ENCODE measurements at regions not wholly inside any gene's neighbourhood (a gene's known extent, or its start where the extent isn't known, plus 50 kb on each side); places are given as distances from the start of the nearest gene placed in this dataset.

DNA sequence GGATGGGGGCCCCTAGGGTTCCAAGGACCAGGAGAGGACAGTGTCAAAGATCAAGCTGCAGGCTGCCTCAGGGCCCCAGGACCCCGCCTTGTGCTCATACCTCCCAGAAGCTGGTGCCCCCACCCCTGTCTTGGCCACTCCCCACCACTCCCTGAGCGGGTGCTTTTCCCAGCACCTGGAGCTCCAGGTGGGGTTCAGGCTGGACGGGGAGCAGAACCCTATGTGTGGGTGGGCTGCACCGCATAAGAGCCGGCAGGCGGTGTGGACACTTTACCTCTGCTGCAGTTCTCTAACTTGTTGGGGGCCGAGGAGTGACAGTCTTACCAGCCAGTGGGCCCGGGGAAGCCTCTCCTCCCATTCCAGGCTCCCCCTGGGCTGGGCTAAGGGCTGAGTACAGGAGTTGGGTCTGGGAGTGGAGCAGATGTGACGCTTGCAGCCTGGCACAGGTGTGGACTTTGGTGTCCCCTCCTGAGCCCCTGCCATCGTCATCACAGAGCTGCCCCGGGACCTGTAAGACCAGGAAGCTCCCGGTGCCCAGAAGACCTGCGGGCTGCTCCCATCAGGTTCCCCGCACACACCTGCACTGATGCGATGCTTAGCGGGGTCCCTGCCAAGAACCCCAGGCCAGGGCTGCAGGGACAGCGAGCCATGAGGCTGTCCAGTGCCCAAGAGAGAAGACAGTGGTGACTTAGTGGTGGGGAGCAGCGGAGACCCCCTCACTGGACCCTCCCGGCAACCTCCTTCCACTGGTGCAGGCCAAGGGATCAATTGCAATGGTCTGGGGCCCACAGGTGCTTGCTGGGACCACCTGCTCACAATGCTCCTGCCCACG is 674.5 kb downstream of the BRD1 start:
- TF ChIP-seq, protein P1, sequence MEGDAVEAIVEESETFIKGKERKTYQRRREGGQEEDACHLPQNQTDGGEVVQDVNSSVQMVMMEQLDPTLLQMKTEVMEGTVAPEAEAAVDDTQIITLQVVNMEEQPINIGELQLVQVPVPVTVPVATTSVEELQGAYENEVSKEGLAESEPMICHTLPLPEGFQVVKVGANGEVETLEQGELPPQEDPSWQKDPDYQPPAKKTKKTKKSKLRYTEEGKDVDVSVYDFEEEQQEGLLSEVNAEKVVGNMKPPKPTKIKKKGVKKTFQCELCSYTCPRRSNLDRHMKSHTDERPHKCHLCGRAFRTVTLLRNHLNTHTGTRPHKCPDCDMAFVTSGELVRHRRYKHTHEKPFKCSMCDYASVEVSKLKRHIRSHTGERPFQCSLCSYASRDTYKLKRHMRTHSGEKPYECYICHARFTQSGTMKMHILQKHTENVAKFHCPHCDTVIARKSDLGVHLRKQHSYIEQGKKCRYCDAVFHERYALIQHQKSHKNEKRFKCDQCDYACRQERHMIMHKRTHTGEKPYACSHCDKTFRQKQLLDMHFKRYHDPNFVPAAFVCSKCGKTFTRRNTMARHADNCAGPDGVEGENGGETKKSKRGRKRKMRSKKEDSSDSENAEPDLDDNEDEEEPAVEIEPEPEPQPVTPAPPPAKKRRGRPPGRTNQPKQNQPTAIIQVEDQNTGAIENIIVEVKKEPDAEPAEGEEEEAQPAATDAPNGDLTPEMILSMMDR (IDR thresholded peaks at IDR 0.05; ENCODE audit: borderline replicate concordance, insufficient read depth, low read depth, low read length), result no peak
- no peak overlapping the region for H3K4me3 ChIP-seq (ENCODE audit: low read depth, low read length)

DNA sequence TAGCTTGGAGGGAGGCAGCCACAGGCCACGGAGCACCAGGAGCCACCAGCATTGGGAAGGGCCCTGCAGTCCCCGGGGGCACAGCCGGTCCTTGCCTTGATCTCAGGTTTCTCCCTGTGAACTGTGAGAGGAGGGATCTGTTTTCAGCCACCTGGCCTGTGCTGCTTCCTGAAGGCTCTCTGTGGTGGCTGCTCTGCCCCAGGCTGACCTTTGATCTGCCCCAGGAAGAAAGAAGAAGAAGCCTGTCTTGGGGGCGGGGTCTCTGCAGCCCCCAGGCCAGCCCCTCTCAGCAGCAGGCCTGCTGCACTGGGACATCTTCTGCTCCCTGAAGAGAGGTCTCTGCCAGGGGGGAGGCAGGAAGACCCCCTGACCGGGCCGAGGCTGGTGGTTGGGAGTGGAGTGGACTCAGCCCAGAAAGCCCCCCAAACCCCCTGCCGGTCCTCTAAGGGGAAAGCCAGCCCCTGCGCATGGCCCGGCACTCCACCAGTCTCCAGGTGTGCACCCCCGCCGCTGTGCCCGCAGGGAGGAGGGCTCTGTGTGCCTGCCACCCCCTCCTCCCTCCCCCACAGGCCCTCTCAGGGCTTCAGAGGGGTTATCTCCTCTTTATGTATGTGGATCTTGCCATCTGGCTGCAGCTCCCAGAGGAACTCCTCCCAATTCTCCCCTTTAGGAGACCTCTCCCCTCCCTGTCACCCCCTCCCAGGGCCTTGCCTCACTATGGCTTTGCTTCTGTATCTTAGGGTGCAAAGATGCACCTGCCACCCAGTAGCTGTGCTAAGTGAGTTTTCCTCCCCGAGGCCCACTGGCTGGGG is 675.3 kb downstream of the BRD1 start:
- H3K4me3 ChIP-seq (ENCODE audit: low read depth, low read length), result no peak overlapping the region
- TF ChIP-seq, protein P1 (IDR thresholded peaks at IDR 0.05; ENCODE audit: borderline replicate concordance, insufficient read depth, low read depth, low read length), result no peak

DNA sequence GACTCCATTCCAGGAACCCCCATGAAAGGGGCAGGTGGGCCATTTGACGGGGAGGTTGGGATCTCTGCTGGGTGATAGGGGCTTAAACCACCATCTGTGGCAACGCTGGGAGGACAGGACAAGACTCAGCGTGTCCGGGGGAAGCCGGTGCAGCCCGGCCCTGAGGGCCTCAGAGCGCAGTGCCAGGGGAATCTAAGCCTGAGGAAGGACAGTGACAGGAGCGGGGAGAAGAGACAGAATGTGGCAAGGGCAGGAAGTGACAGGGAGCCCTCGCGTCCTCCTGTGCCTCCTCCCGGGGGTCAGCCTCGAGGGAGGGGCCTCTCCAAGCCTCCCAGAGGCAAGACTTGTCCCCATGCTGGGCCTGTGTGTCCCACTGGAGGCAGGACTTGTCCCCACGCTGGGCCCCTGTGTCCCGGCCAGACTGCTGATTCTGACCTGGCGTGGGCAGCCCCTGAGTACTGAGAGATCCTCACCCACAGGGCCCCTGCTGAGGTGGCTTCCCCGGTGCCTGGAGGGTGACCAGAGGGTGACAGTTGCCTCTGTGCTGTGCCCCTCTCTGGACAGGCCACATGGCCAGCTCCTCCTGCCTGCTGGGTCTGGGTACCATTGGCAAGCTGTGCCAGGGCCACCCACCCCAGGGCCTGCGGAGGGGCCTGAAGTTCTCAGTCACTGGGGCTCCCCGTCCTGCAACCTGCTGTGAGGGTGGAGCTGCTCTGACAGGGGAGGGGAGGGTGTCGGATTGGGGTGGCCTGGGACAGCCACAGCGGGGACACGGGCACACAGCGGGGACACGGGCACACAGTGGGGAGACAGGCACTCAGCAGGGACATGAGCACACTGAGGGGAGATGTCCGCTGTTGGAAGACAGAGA is 676.2 kb downstream of the BRD1 start:
- TF ChIP-seq, protein P1 (IDR thresholded peaks at IDR 0.05; ENCODE audit: borderline replicate concordance, insufficient read depth, low read depth, low read length), result no peak

DNA sequence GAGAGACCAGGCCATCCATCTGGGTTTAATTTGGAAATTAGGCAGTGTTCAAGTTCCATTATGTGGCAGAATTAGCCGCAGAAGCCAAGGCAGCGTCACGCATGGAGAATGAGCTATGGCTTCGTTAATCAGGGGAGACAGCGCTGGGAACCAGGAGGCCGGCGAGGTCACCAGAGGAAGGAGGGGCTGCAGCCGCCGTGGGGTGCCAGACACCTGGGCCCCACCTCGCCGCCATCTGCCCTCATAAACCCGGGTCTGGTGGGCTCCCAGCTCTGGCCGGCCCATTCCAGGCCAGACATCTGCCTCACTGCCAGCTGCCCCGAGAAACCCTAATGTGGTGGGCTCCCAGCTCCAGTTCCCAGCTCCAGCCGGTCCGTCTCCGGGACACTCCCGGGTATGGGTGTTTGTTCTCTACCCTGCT is 676.9 kb downstream of the BRD1 start:
- H3K4me3 ChIP-seq (ENCODE audit: low read depth, low read length), result no peak overlapping the region
- TF ChIP-seq, protein P1 (IDR thresholded peaks at IDR 0.05; ENCODE audit: borderline replicate concordance, insufficient read depth, low read depth, low read length), result no peak

More for the DNA sequence above, 676.2 kb downstream of the BRD1 start:
- H3K4me3 ChIP-seq (ENCODE audit: low read depth, low read length), result no peak overlapping the region

DNA sequence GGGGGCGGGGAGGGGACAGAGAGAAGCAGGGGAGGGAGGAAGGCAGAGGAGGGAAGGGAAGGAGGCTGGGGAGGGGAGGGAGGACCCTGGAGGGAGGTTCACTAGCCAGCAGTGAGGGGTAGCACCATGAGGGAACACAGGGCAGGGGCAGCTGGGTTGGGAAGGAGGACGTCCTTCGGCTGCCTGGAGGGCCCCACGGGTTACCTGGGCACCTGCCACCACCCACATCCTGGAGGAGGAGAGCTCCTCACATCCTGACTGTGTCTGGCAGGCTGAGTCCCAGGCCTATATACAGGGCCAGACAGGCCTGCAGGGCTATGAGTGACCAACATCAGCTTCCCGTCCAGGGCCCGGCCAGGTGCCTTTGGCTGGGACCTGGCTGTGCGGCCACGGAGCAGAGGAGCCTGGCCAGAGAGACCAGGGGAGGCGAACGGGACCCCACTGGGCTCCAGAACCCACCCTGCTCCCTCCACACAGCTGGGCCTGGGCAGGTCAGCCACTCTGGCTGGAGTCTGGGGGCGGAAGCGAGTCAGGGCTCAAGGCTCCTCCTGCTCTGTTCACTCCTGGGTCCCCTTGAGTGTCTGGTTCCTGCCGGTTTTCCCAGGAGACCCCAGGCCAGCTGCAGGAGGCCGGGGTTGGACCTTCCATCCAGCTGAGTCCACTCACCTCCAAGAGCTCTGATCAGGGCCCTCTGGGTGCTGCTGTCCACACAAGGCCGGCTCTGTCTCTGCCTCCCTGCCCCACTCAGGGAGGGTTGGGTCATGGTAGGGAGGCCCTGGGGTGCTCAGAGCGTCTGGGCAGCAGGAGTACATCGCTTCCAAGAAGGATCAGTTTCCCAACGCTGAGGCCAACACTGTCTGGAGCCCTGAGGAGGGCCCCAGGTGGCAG is 677.7 kb downstream of the BRD1 start:
- TF ChIP-seq, protein P1 (IDR thresholded peaks at IDR 0.05; ENCODE audit: borderline replicate concordance, insufficient read depth, low read depth, low read length), result no peak
- H3K4me3 ChIP-seq (ENCODE audit: low read depth, low read length), result no peak overlapping the region

DNA sequence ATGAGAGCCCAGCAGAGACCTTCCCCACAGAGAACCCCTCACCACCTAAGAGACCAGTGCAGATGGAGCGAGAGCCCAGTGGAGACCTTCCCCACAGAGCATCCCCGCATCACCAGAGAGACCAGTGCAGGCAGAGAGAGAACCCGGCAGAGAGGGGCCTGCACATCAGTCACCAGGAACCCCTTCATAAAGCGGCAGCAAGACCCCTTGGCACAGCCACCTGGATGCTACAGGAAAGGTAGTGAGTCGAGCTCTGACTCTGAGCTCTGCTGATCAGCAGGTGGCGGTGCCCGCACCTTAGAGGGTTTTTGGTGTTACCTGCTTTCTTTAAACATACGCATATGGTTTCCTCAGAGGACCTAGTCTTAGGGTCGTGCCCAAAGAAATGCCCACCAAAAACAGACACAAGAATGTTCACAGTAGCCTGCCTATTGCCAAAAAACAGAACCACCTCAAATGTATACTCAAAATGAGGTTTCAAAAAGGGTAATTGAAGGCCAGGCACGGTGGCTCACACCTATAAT is 678.7 kb downstream of the BRD1 start:
- no peak overlapping the region for H3K4me3 ChIP-seq (ENCODE audit: low read depth, low read length)
- TF ChIP-seq, protein P1 (IDR thresholded peaks at IDR 0.05; ENCODE audit: borderline replicate concordance, insufficient read depth, low read depth, low read length), result no peak
